ENCODE measurements at regions not wholly inside any gene's neighbourhood (a gene's known extent, or its start where the extent isn't known, plus 50 kb on each side); places are given as distances from the start of the nearest gene placed in this dataset.
A peak's percentile ranks its signal among the peaks of the same experiment; 100 is the strongest.

GRCh38 chr13:34411894-34412293, 530.2 kb upstream of the NBEA start (continued):
- TF ChIP-seq CREB5 (CRISPR knock-in tag; IDR thresholded peaks at IDR 0.05; ENCODE audit: low read depth) = no peak

- TF ChIP-seq, protein P1, sequence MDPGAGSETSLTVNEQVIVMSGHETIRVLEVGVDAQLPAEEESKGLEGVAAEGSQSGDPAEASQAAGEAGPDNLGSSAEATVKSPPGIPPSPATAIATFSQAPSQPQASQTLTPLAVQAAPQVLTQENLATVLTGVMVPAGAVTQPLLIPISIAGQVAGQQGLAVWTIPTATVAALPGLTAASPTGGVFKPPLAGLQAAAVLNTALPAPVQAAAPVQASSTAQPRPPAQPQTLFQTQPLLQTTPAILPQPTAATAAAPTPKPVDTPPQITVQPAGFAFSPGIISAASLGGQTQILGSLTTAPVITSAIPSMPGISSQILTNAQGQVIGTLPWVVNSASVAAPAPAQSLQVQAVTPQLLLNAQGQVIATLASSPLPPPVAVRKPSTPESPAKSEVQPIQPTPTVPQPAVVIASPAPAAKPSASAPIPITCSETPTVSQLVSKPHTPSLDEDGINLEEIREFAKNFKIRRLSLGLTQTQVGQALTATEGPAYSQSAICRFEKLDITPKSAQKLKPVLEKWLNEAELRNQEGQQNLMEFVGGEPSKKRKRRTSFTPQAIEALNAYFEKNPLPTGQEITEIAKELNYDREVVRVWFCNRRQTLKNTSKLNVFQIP (CRISPR knock-in tag; IDR thresholded peaks at IDR 0.05; ENCODE audit: borderline replicate concordance, low read depth) = no peak
- TF ChIP-seq ISL1 (CRISPR knock-in tag; IDR thresholded peaks at IDR 0.05) (no peak), ARNTL (CRISPR knock-in tag; IDR thresholded peaks at IDR 0.05; ENCODE audit: borderline replicate concordance, low read depth) (no peak), PPARA (CRISPR knock-in tag; IDR thresholded peaks at IDR 0.05; ENCODE audit: borderline replicate concordance) (no peak), ZNF565 (CRISPR knock-in tag; conservative IDR thresholded peaks at IDR 0.05; ENCODE audit: low read depth) (no peak), ZNF70 (CRISPR knock-in tag; IDR thresholded peaks at IDR 0.05) (no peak), GLIS3 (CRISPR knock-in tag; IDR thresholded peaks at IDR 0.05) (no peak)
- ATAC-seq = peak; percentile 52
Observed at GRCh38 chr13:34412295-34412694, 529.8 kb upstream of the NBEA start.

- peak; percentile 66 for ATAC-seq
- no peak for TF ChIP-seq BACH2 (CRISPR knock-in tag; IDR thresholded peaks at IDR 0.05; ENCODE audit: borderline replicate concordance)
- TF ChIP-seq ZFP30 (CRISPR knock-in tag; IDR thresholded peaks at IDR 0.05) = no peak
- no peak for TF ChIP-seq ZNF565 (CRISPR knock-in tag; conservative IDR thresholded peaks at IDR 0.05; ENCODE audit: low read depth)
- no peak for TF ChIP-seq TCF4 (CRISPR knock-in tag; IDR thresholded peaks at IDR 0.05; ENCODE audit: borderline replicate concordance)
- no peak for TF ChIP-seq ZNF8 (CRISPR knock-in tag; IDR thresholded peaks at IDR 0.05)
- TF ChIP-seq ESRRG (CRISPR knock-in tag; IDR thresholded peaks at IDR 0.05) = no peak
- TF ChIP-seq ZC3H10 (CRISPR knock-in tag; IDR thresholded peaks at IDR 0.05) = no peak
- no peak for TF ChIP-seq TOX (CRISPR knock-in tag; IDR thresholded peaks at IDR 0.05; ENCODE audit: borderline replicate concordance)
- TF ChIP-seq CREB5 (CRISPR knock-in tag; IDR thresholded peaks at IDR 0.05; ENCODE audit: low read depth) = no peak
- TF ChIP-seq SNAI2 (CRISPR knock-in tag; IDR thresholded peaks at IDR 0.05) = no peak
- TF ChIP-seq GLIS3 (CRISPR knock-in tag; IDR thresholded peaks at IDR 0.05) = no peak
- TF ChIP-seq RARB (CRISPR knock-in tag; IDR thresholded peaks at IDR 0.05) = no peak
- TF ChIP-seq, protein P2, sequence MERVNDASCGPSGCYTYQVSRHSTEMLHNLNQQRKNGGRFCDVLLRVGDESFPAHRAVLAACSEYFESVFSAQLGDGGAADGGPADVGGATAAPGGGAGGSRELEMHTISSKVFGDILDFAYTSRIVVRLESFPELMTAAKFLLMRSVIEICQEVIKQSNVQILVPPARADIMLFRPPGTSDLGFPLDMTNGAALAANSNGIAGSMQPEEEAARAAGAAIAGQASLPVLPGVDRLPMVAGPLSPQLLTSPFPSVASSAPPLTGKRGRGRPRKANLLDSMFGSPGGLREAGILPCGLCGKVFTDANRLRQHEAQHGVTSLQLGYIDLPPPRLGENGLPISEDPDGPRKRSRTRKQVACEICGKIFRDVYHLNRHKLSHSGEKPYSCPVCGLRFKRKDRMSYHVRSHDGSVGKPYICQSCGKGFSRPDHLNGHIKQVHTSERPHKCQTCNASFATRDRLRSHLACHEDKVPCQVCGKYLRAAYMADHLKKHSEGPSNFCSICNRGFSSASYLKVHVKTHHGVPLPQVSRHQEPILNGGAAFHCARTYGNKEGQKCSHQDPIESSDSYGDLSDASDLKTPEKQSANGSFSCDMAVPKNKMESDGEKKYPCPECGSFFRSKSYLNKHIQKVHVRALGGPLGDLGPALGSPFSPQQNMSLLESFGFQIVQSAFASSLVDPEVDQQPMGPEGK (CRISPR knock-in tag; IDR thresholded peaks at IDR 0.05; ENCODE audit: borderline replicate concordance) = no peak
- no peak for TF ChIP-seq ZNF70 (CRISPR knock-in tag; IDR thresholded peaks at IDR 0.05)
- no peak for TF ChIP-seq ARNTL (CRISPR knock-in tag; IDR thresholded peaks at IDR 0.05; ENCODE audit: borderline replicate concordance, low read depth)
- no peak for TF ChIP-seq ISL1 (CRISPR knock-in tag; IDR thresholded peaks at IDR 0.05)
Observed at GRCh38 chr13:34412817-34413375, 529.2 kb upstream of the NBEA start.

DNA sequence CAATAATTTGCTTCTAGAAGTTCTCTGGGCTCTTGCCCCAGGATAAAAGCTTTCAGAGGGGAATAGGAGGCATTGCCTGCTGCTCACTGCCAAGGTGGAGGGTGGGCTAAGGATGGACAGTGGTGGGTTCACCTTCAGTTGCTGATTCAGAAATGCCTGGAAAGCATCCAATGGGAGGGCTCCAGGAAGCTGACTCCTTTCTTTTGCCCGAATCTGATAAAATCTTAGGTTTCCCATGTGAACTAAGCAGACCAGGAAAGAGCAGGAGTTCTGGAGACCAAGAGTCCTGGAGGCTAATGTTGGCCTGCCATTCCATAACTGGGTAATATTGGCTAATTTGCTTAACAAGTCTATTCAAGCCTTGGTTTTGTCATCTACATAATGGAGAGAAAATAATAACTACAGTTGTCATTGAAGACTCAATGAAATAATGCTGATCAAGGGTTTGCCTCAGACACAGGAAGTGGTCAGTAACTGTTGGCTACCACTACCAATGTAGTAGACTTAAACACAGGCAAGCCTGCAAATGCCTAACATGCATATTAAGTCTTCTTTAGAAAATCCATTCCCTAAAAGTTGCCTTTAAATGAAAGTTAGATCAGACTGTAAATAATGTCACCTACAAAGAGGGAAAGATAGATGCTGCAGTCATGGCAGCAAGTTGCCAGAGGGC, 528.4 kb upstream of the NBEA start:
- ATAC-seq = no peak
- TF ChIP-seq TOX (CRISPR knock-in tag; IDR thresholded peaks at IDR 0.05; ENCODE audit: borderline replicate concordance) = no peak

- no peak for ATAC-seq
- TF ChIP-seq ARNTL (CRISPR knock-in tag; IDR thresholded peaks at IDR 0.05; ENCODE audit: borderline replicate concordance, low read depth) = no peak
- no peak for TF ChIP-seq CSRNP3 (CRISPR knock-in tag; IDR thresholded peaks at IDR 0.05)
- no peak for TF ChIP-seq ZFP3 (CRISPR knock-in tag; IDR thresholded peaks at IDR 0.05)
- no peak for TF ChIP-seq ZNF565 (CRISPR knock-in tag; conservative IDR thresholded peaks at IDR 0.05; ENCODE audit: low read depth)
- TF ChIP-seq CSDC2 (CRISPR knock-in tag; IDR thresholded peaks at IDR 0.05) = no peak
- TF ChIP-seq GLIS3 (CRISPR knock-in tag; IDR thresholded peaks at IDR 0.05) = no peak
- TF ChIP-seq ZFP30 (CRISPR knock-in tag; IDR thresholded peaks at IDR 0.05) = no peak
- TF ChIP-seq RARB (CRISPR knock-in tag; IDR thresholded peaks at IDR 0.05) = no peak
- no peak for TF ChIP-seq SNAI2 (CRISPR knock-in tag; IDR thresholded peaks at IDR 0.05)
- no peak for TF ChIP-seq ZNF8 (CRISPR knock-in tag; IDR thresholded peaks at IDR 0.05)
- no peak for TF ChIP-seq TCF4 (CRISPR knock-in tag; IDR thresholded peaks at IDR 0.05; ENCODE audit: borderline replicate concordance)
- TF ChIP-seq, protein P3, sequence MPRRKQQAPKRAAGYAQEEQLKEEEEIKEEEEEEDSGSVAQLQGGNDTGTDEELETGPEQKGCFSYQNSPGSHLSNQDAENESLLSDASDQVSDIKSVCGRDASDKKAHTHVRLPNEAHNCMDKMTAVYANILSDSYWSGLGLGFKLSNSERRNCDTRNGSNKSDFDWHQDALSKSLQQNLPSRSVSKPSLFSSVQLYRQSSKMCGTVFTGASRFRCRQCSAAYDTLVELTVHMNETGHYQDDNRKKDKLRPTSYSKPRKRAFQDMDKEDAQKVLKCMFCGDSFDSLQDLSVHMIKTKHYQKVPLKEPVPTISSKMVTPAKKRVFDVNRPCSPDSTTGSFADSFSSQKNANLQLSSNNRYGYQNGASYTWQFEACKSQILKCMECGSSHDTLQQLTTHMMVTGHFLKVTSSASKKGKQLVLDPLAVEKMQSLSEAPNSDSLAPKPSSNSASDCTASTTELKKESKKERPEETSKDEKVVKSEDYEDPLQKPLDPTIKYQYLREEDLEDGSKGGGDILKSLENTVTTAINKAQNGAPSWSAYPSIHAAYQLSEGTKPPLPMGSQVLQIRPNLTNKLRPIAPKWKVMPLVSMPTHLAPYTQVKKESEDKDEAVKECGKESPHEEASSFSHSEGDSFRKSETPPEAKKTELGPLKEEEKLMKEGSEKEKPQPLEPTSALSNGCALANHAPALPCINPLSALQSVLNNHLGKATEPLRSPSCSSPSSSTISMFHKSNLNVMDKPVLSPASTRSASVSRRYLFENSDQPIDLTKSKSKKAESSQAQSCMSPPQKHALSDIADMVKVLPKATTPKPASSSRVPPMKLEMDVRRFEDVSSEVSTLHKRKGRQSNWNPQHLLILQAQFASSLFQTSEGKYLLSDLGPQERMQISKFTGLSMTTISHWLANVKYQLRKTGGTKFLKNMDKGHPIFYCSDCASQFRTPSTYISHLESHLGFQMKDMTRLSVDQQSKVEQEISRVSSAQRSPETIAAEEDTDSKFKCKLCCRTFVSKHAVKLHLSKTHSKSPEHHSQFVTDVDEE (CRISPR knock-in tag; IDR thresholded peaks at IDR 0.05) = no peak
- no peak for TF ChIP-seq ISL1 (CRISPR knock-in tag; IDR thresholded peaks at IDR 0.05)
- no peak for TF ChIP-seq ESRRG (CRISPR knock-in tag; IDR thresholded peaks at IDR 0.05)
Observed at GRCh38 chr13:34414616-34415015, 527.5 kb upstream of the NBEA start.

All from SK-N-SH treated with all-trans-retinoic acid at 6 μM for 48 hours (cell line).